T-cell (primary cell): ENCODE measurements at regions not wholly inside any gene's neighbourhood (a gene's known extent, or its start where the extent isn't known, plus 50 kb on each side); places are given as distances from the start of the nearest gene placed in this dataset.

Experiments used
- ATAC-seq, 4 experiments: fragments of 200-7000 bp in 3 of 4; fragments of 150-1000 bp in 1 of 4; cut with Tn5 transposase; replicated peaks in 1 of 4; 1 replicate in 3 of 4; 2 replicates in 1 of 4; pipeline ENCODE4 v1.10.0; 2021; ENCODE audit warnings: moderate library complexity in 3 of 4, mild to moderate bottlenecking in 2 of 4, moderate number of reproducible peaks in 1 of 4
- CTCF ChIA-PET, 2 donors: fragments of 300-600 bp; sonication (Branson Sonifier 250); formaldehyde crosslinking; loops; one replicate each; lab custom pipeline; 2022; ENCODE audit warnings: antibody characterized with exemption in 2 of 2; lab: Charles Lee
- POLR2A ChIA-PET, 2 donors: fragments of 300-600 bp; sonication (Branson Sonifier 250); formaldehyde crosslinking; loops; one replicate each; lab custom pipeline; 2022; ENCODE audit warnings: antibody characterized with exemption in 2 of 2; lab: Charles Lee
- DNase-seq, 35 experiments: peaks; one replicate each; pipeline versions ENCODE4 v3.0.0 to v3.0.0-alpha.2; 2013 to 2023
- H3K27ac ChIP-seq: one replicate; pipeline ENCODE4 v1.5.1; 2013; ENCODE audit warnings: low read length
- H3K27me3 ChIP-seq, 2 experiments: replicated peaks in 1 of 2; 1 replicate in 1 of 2; 2 replicates in 1 of 2; pipeline versions ENCODE4 v1.6.1 to v1.7.0; 2013; ENCODE audit warnings: low read length in 1 of 2, mixed read lengths in 1 of 2; ENCODE audit not compliant: control insufficient read depth in 2 of 2, insufficient read depth in 2 of 2; ENCODE audit errors: extremely low read depth in 1 of 2
- H3K36me3 ChIP-seq, 2 donors: 1 replicate in 1 of 2; 2 replicates in 1 of 2; pipeline versions ENCODE4 v1.6.1 to v1.7.0; 2013; ENCODE audit warnings: low read length in 1 of 2; ENCODE audit not compliant: control insufficient read depth in 2 of 2, insufficient read depth in 1 of 2; ENCODE audit errors: extremely low read depth in 1 of 2
- H3K4me1 ChIP-seq, 2 experiments: 1 replicate in 1 of 2; 2 replicates in 1 of 2; pipeline versions ENCODE4 v1.6.1 to v1.7.0; 2013; ENCODE audit warnings: low read length in 2 of 2, mixed read lengths in 1 of 2; ENCODE audit not compliant: insufficient read depth in 2 of 2, control insufficient read depth in 1 of 2; ENCODE audit errors: extremely low read depth in 1 of 2
- H3K4me3 ChIP-seq, 2 donors: 1 replicate in 1 of 2; 2 replicates in 1 of 2; pipeline versions ENCODE4 v1.5.1 to v1.7.0; 2013; ENCODE audit warnings: mild to moderate bottlenecking in 2 of 2, low read length in 1 of 2, moderate library complexity in 1 of 2; ENCODE audit not compliant: control insufficient read depth in 1 of 2; ENCODE audit errors: extremely low read depth in 1 of 2
- H3K9me3 ChIP-seq: 2 replicates; pipeline ENCODE4 v1.7.0; 2013
- H3K27ac Mint-ChIP-seq, 2 donors: one replicate each; pipeline ENCODE4 v1.8.0; 2020 to 2021; ENCODE audit warnings: mild to moderate bottlenecking in 2 of 2, mixed read lengths in 2 of 2
- H3K27me3 Mint-ChIP-seq, 2 donors: one replicate each; pipeline ENCODE4 v1.8.0; 2021 to 2022; ENCODE audit warnings: mixed read lengths in 2 of 2
- H3K36me3 Mint-ChIP-seq: one replicate; pipeline ENCODE4 v1.8.0; 2021; ENCODE audit warnings: mixed read lengths
- H3K4me1 Mint-ChIP-seq, 3 donors: one replicate each; pipeline ENCODE4 v1.8.0; 2020 to 2022; ENCODE audit warnings: mixed read lengths in 3 of 3, mild to moderate bottlenecking in 1 of 3
- H3K4me3 Mint-ChIP-seq, 3 donors: one replicate each; pipeline ENCODE4 v1.8.0; 2020 to 2022; ENCODE audit warnings: mild to moderate bottlenecking in 3 of 3, mixed read lengths in 3 of 3, moderate library complexity in 3 of 3
- H3K9me3 Mint-ChIP-seq, 3 donors: one replicate each; pipeline ENCODE4 v1.8.0; 2020 to 2022; ENCODE audit warnings: mixed read lengths in 3 of 3
- WGBS: methylation state at CpG from one replicate; pipeline ENCODE4 v1.1.5; 2013; ENCODE audit warnings: missing lambda C conversion rate; ENCODE audit not compliant: insufficient coverage; 5-methylcytosine and 5-hydroxymethylcytosine counted together

GRCh38 chr6:21299216-21299615, 294.3 kb upstream of the SOX4 start:
- no peaks in the 10 kb centered on the region for H3K36me3 ChIP-seq
- DNase-seq (no peak), ATAC-seq (no peak)
- CTCF ChIA-PET, result no interaction called here
- Mint-ChIP-seq H3K27ac (no peak overlapping the region), H3K27me3 (peaks cover 7 to 13% of the 10 kb centered on the region in 2 donors), H3K9me3 (peaks cover 0 to 13% (median 7%) of the 10 kb centered on the region in 3 donors), H3K36me3 (no peaks in the 10 kb centered on the region), H3K4me1 (no peaks in the 10 kb centered on the region), H3K4me3 (no peak overlapping the region)
- WGBS, result no CpG with 5 or more reads among the region's 2 CpGs
- no peaks in the 10 kb centered on the region for H3K27me3 ChIP-seq
- H3K9me3 ChIP-seq, result no peaks in the 10 kb centered on the region
- no peaks in the 10 kb centered on the region for H3K4me1 ChIP-seq
- POLR2A ChIA-PET, result no interaction called here
- H3K4me3 ChIP-seq, result no peak overlapping the region
- no peak overlapping the region for H3K27ac ChIP-seq

GRCh38 chr6:21300439-21300838, 293.1 kb upstream of the SOX4 start:
- Mint-ChIP-seq H3K9me3 (peaks cover 0 to 17% (median 7%) of the 10 kb centered on the region in 3 donors), H3K36me3 (no peaks in the 10 kb centered on the region), H3K4me1 (no peaks in the 10 kb centered on the region), H3K4me3 (no peak overlapping the region), H3K27me3 (peaks cover 7 to 10% of the 10 kb centered on the region in 2 donors), H3K27ac (no peak overlapping the region)
- no peaks in the 10 kb centered on the region for H3K9me3 ChIP-seq
- no peak for ATAC-seq
- H3K4me3 ChIP-seq, result no peak overlapping the region
- H3K27ac ChIP-seq, result no peak overlapping the region
- no peak for DNase-seq
- WGBS, result no CpG with 5 or more reads among the region's 3 CpGs
- CTCF ChIA-PET, result interaction anchor here in 1 of 2 donors (0.6 kb wide), 1 partner anchor 14 kb away, joined by 7 read pairs; no protein-coding TSS in a partner anchor
- POLR2A ChIA-PET, result no interaction called here
- no peaks in the 10 kb centered on the region for H3K27me3 ChIP-seq
- no peaks in the 10 kb centered on the region for H3K4me1 ChIP-seq
- H3K36me3 ChIP-seq, result no peaks in the 10 kb centered on the region

- POLR2A ChIA-PET, result no interaction called here
- WGBS, result no CpG with 5 or more reads among the region's 2 CpGs
- H3K4me1 Mint-ChIP-seq, result no peaks in the 10 kb centered on the region
These were observed 287.6 kb upstream of the SOX4 start for GRCh38 chr6:21305893-21306332.

GRCh38 chr6:21306546-21306945, 287.0 kb upstream of the SOX4 start:
- Mint-ChIP-seq H3K4me3 (no peak overlapping the region), H3K4me1 (no peaks in the 10 kb centered on the region), H3K27ac (no peak overlapping the region), H3K36me3 (no peaks in the 10 kb centered on the region), H3K9me3 (peaks cover 0 to 13% (median 3%) of the 10 kb centered on the region in 3 donors), H3K27me3 (peaks cover 0 to 1% of the 10 kb centered on the region in 2 donors)
- no peak overlapping the region for H3K4me3 ChIP-seq
- H3K36me3 ChIP-seq, result no peaks in the 10 kb centered on the region
- ChIA-PET POLR2A (no interaction called here), CTCF (no interaction called here)
- no peaks in the 10 kb centered on the region for H3K9me3 ChIP-seq
- DNase-seq, result no peak
- peaks cover 0 to 5% of the 10 kb centered on the region in 2 experiments for H3K27me3 ChIP-seq
- no peak for ATAC-seq
- no peak overlapping the region for H3K27ac ChIP-seq
- H3K4me1 ChIP-seq, result no peaks in the 10 kb centered on the region
- 100% methylated on average over 2 of the region's 4 CpGs for WGBS

More at GRCh38 chr6:21305893-21306332, 287.6 kb upstream of the SOX4 start:
- Mint-ChIP-seq H3K27ac (no peak overlapping the region), H3K4me3 (no peak overlapping the region), H3K36me3 (no peaks in the 10 kb centered on the region), H3K27me3 (peaks cover 0 to 1% of the 10 kb centered on the region in 2 donors), H3K9me3 (peaks cover 0 to 13% (median 5%) of the 10 kb centered on the region in 3 donors)
- H3K4me3 ChIP-seq, result no peak overlapping the region
- no peaks in the 10 kb centered on the region for H3K36me3 ChIP-seq
- no peak for ATAC-seq
- no peak for DNase-seq
- H3K27ac ChIP-seq, result no peak overlapping the region
- CTCF ChIA-PET, result no interaction called here
- peaks cover 0 to 2% of the 10 kb centered on the region in 2 experiments for H3K27me3 ChIP-seq
- no peaks in the 10 kb centered on the region for H3K4me1 ChIP-seq
- no peaks in the 10 kb centered on the region for H3K9me3 ChIP-seq

GRCh38 chr6:21309807-21310221, 283.7 kb upstream of the SOX4 start:
- H3K36me3 Mint-ChIP-seq, result no peaks in the 10 kb centered on the region
- ChIA-PET CTCF (no interaction called here), POLR2A (no interaction called here)
- H3K27me3 Mint-ChIP-seq, result peaks cover 3 to 5% of the 10 kb centered on the region in 2 donors
- no peak overlapping the region for H3K27ac ChIP-seq
- no peak overlapping the region for H3K4me3 ChIP-seq
- ATAC-seq (no peak), DNase-seq (no peak)
- peaks cover 0 to 5% of the 10 kb centered on the region in 2 experiments for H3K27me3 ChIP-seq
- H3K9me3 ChIP-seq, result no peaks in the 10 kb centered on the region
- WGBS, result 90% methylated on average over 7 of the region's 11 CpGs
- H3K27ac Mint-ChIP-seq, result no peak overlapping the region
- H3K4me1 Mint-ChIP-seq, result no peaks in the 10 kb centered on the region
- no peaks in the 10 kb centered on the region for H3K9me3 Mint-ChIP-seq
- no peaks in the 10 kb centered on the region for H3K4me1 ChIP-seq
- no peaks in the 10 kb centered on the region for H3K36me3 ChIP-seq
- no peak overlapping the region for H3K4me3 Mint-ChIP-seq

GRCh38 chr6:21310568-21311140, 282.9 kb upstream of the SOX4 start:
- no peak for DNase-seq
- Histone ChIP-seq H3K4me3 (no peak overlapping the region), H3K4me1 (no peaks in the 10 kb centered on the region), H3K36me3 (no peaks in the 10 kb centered on the region), H3K27me3 (peaks cover 0 to 5% of the 10 kb centered on the region in 2 experiments), H3K27ac (no peak overlapping the region), H3K9me3 (no peaks in the 10 kb centered on the region)
- peaks cover 3 to 5% of the 10 kb centered on the region in 2 donors for H3K27me3 Mint-ChIP-seq
- no peaks in the 10 kb centered on the region for H3K36me3 Mint-ChIP-seq
- ATAC-seq, result no peak
- H3K9me3 Mint-ChIP-seq, result no peaks in the 10 kb centered on the region
- ChIA-PET POLR2A (no interaction called here), CTCF (no interaction called here)
- WGBS, result 88% methylated on average over 8 of the region's 13 CpGs
- no peak overlapping the region for H3K27ac Mint-ChIP-seq
- H3K4me1 Mint-ChIP-seq, result no peaks in the 10 kb centered on the region
- H3K4me3 Mint-ChIP-seq, result no peak overlapping the region
